IgD-negative memory B cell (primary cell): ENCODE measurements at regions not wholly inside any gene's neighbourhood (a gene's known extent, or its start where the extent isn't known, plus 50 kb on each side); places are given as distances from the start of the nearest gene placed in this dataset.
A peak's percentile ranks its signal among the peaks of the same experiment; 100 is the strongest.

Experiments used
- H3K27ac Mint-ChIP-seq, 3 donors: one replicate each; pipeline ENCODE4 v1.8.0; 2020 to 2022; ENCODE audit warnings: mild to moderate bottlenecking in 3 of 3, mixed read lengths in 3 of 3, moderate library complexity in 1 of 3
- H3K27me3 Mint-ChIP-seq: one replicate; pipeline ENCODE4 v1.8.0; 2021; ENCODE audit warnings: mixed read lengths
- H3K36me3 Mint-ChIP-seq: one replicate; pipeline ENCODE4 v1.8.0; 2020; ENCODE audit warnings: mild to moderate bottlenecking, mixed read lengths
- H3K4me1 Mint-ChIP-seq, 3 donors: one replicate each; pipeline ENCODE4 v1.8.0; 2020 to 2022; ENCODE audit warnings: mixed read lengths in 3 of 3, mild to moderate bottlenecking in 1 of 3
- H3K4me3 Mint-ChIP-seq, 4 donors: one replicate each; pipeline ENCODE4 v1.8.0; 2020 to 2022; ENCODE audit warnings: mild to moderate bottlenecking in 4 of 4, mixed read lengths in 4 of 4, moderate library complexity in 3 of 4
- H3K9me3 Mint-ChIP-seq, 3 donors: one replicate each; pipeline ENCODE4 v1.8.0; 2020 to 2021; ENCODE audit warnings: mixed read lengths in 3 of 3, mild to moderate bottlenecking in 1 of 3

DNA sequence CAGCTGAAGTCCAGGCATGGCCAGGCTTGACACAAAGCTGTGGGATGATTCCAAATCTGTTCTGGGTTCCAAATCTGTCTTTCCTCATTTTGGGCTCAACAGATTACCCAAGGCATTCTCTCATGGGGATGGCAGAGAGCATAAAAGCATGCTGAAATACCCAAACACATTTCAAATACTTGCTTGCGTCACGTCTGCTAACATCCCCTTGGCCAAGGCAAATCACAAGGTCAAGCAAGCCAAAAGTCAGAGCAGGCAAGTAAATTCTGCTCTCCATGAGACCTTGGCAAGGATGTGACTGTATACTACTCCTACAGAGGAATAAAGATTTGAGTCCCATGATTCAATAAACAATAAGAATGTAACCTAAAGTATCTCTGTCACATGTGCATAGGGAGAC is 306.7 kb downstream of the EPB41L4A start:
- H3K27ac Mint-ChIP-seq = no peak overlapping the region
- no peak overlapping the region for H3K4me3 Mint-ChIP-seq
- H3K27me3 Mint-ChIP-seq = peaks cover 4% of the 10 kb centered on the region
- no peaks in the 10 kb centered on the region for H3K9me3 Mint-ChIP-seq
- no peaks in the 10 kb centered on the region for H3K36me3 Mint-ChIP-seq
- H3K4me1 Mint-ChIP-seq = no peaks in the 10 kb centered on the region

DNA sequence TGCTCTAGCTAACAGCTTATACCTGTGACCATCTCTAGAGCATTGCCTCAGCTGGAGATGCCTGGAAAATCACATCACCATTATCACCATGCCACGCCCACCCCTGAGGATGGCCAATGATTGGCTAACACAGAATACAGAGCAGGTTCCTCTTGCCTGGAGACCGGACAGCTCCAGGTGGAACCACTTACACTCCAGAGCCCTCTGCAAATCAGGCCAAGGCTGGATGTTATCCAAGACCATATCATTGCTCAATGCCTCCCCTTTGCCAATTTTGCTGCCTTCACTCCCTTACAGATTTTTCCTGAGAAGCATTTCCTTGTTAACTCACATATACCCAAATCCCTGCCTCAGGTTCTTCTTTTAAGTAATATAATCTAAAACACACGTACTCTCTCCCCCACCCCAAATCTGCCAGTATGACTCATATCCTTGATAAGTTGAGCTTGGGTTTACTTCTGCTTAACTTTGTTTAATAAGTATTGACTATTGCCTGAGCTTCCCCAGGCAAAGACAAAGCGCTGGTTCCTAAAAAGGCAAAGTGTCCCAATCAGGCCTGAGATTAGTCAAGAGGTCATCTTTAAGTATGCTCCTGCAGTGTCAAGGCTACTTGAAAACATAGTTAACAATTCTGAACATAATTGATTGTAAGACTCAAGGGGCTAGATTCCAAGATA is 309.6 kb downstream of the EPB41L4A start:
- Mint-ChIP-seq H3K9me3 (no peaks in the 10 kb centered on the region), H3K27ac (no peak overlapping the region), H3K4me1 (no peaks in the 10 kb centered on the region), H3K27me3 (no peaks in the 10 kb centered on the region), H3K4me3 (no peak overlapping the region), H3K36me3 (no peaks in the 10 kb centered on the region)

DNA sequence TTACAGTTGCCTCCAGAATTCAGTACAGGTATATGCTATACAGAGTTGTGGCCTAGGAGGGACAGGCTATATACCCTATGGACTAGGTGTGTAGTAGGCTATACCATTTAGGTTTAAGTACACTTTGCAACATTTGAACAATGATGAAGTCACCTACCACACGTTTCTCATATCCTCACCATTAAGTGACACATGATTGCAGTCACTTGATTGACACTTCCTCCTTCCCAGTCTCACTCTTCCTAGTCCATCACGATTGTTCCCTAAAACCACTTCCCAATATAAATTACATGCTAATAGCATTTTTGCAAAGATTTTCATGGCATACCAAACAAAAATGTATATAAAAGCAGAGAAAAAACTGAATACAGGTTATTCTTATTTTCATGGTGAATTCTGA is 312.2 kb downstream of the EPB41L4A start:
- no peaks in the 10 kb centered on the region for H3K36me3 Mint-ChIP-seq
- no peaks in the 10 kb centered on the region for H3K9me3 Mint-ChIP-seq
- no peaks in the 10 kb centered on the region for H3K27me3 Mint-ChIP-seq
- H3K4me1 Mint-ChIP-seq = no peaks in the 10 kb centered on the region
- no peak overlapping the region for H3K4me3 Mint-ChIP-seq
- no peak overlapping the region for H3K27ac Mint-ChIP-seq

DNA sequence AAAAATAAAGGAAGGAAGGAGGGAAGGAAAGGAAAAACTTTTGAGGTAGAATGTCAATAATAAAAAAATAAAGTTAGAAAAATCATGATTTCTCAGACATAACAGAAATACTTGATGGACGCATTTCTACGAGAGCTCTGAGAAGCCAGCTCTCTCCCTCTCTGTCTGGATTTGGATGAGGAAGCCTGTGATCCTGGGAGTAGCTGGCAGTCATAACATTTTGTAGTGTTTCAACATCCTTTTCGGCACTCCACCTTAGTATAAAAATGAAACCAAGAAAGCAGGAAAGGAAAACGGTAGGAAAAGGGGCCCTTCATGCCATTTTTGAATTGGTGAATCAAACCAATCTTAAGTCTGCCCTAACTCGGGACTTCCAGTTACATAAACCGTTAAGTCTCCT is 321.3 kb downstream of the EPB41L4A start:
- H3K4me3 Mint-ChIP-seq = no peak overlapping the region
- no peaks in the 10 kb centered on the region for H3K36me3 Mint-ChIP-seq
- peaks cover 0 to 5% (median 0%) of the 10 kb centered on the region in 3 donors for H3K9me3 Mint-ChIP-seq
- no peaks in the 10 kb centered on the region for H3K4me1 Mint-ChIP-seq
- peak overlapping the region in 1 of 3 donors; percentile 71 for H3K27ac Mint-ChIP-seq
- H3K27me3 Mint-ChIP-seq = no peaks in the 10 kb centered on the region

DNA sequence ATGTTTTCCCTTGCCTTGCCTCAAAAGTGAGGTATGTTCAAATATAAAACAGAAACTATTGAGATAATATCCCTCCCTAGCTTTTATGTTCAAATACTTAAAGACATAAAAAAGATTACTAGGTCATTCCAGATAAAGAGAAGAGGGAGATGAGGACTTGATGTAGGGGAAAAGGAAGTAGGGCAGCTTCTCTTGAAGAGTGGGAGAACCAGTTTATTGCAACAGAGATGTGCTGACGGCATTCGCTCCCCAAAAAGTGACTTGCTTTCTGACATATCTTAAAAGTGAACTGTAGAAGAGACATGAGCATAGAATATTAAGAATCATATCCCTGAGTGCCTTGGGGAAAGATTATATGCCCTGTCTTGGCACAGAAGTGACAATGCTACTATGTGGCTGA is 330.2 kb upstream of the NREP start:
- no peaks in the 10 kb centered on the region for H3K4me1 Mint-ChIP-seq
- H3K4me3 Mint-ChIP-seq = no peak overlapping the region
- peaks cover 2% of the 10 kb centered on the region for H3K36me3 Mint-ChIP-seq
- no peak overlapping the region for H3K27ac Mint-ChIP-seq
- no peaks in the 10 kb centered on the region for H3K27me3 Mint-ChIP-seq
- H3K9me3 Mint-ChIP-seq = peaks cover 0 to 3% (median 0%) of the 10 kb centered on the region in 3 donors

DNA sequence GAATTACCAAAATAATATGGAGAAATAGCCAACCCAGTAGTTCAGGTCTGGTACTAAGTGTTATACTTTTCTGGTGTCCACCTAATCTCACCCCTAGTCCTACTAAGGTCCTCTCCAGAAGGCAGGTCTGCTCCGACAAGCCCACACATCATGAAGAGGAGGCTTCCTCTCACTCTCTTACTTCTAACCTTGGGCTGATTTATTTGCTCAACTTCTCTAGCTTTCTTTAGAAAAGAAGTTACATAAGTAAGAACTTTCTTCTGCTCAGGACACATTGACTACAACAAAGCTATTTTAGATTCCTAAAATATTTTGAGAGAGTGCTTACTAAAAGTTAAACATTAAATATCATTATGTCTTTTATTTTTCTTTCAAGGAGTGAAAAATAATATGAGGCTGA is 329.7 kb upstream of the NREP start:
- peaks cover 2% of the 10 kb centered on the region for H3K36me3 Mint-ChIP-seq
- peaks cover 0 to 3% (median 0%) of the 10 kb centered on the region in 3 donors for H3K9me3 Mint-ChIP-seq
- H3K27ac Mint-ChIP-seq = no peak overlapping the region
- no peaks in the 10 kb centered on the region for H3K27me3 Mint-ChIP-seq
- H3K4me3 Mint-ChIP-seq = no peak overlapping the region
- H3K4me1 Mint-ChIP-seq = no peaks in the 10 kb centered on the region

DNA sequence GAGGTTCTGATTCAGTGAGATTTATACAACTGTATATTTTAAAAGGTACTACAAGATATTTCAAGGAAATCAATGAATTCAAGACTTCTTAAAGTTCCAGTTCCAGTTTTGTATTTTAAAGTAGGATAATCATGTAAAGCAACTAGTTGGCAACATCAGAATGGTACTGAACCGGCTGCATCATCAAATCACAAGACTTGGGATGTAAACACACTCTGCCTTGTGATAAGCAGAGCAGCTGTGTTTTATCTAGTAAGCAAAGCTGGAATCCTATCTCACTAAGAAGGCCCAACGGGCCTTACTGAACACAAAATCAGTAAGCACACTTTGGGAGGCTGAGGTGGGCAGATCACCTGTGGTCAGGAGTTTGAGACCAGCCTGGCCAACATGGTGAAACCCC is 327.2 kb upstream of the NREP start:
- peaks cover 0 to 3% (median 3%) of the 10 kb centered on the region in 3 donors for H3K9me3 Mint-ChIP-seq
- peaks cover 2% of the 10 kb centered on the region for H3K36me3 Mint-ChIP-seq
- H3K4me3 Mint-ChIP-seq = no peak overlapping the region
- no peaks in the 10 kb centered on the region for H3K4me1 Mint-ChIP-seq
- H3K27me3 Mint-ChIP-seq = no peaks in the 10 kb centered on the region
- H3K27ac Mint-ChIP-seq = no peak overlapping the region

DNA sequence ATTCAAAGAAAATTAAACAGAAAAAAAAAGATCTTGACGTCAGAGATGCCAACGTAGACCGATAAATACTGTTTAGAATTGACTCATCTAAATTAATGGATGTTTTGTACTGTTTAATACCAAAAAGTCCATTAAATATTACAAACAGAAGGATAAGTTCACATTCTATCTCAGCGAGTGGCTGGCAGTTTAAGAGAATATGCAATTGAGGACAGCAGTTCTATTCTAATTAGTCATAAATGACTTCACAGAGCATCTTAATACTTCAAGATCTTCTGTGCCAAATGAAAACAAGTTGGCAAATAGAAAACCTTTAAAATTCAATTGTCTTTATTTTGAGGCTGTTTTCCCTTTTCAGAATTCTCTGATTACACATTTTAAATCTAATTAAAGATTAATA is 326.6 kb upstream of the NREP start:
- Mint-ChIP-seq H3K4me3 (no peak overlapping the region), H3K9me3 (peaks cover 0 to 3% (median 3%) of the 10 kb centered on the region in 3 donors), H3K4me1 (no peaks in the 10 kb centered on the region), H3K36me3 (peaks cover 2% of the 10 kb centered on the region), H3K27ac (no peak overlapping the region), H3K27me3 (no peaks in the 10 kb centered on the region)

DNA sequence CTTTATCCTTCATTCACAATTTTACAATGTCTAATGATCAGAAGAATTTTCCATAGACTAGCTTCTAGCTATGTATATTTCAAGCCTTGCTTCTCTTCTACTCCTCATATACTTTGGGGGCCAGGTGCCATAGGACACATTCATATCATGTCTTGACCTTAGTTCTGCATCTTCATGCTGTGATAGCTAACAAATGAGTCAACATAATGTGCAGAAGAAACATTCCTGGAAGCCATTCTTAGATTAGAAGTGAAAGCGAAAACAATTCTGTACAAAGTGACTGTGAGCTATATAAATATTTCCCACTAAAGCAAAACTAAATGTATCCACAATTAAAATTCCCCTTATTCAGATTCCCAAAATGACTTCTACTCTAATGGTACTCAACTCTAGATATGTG is 320.2 kb upstream of the NREP start:
- Mint-ChIP-seq H3K9me3 (peaks cover 0 to 3% (median 3%) of the 10 kb centered on the region in 3 donors), H3K27me3 (no peaks in the 10 kb centered on the region), H3K36me3 (no peaks in the 10 kb centered on the region), H3K4me3 (no peak overlapping the region), H3K4me1 (peaks cover 0 to 3% (median 2%) of the 10 kb centered on the region in 3 donors), H3K27ac (no peak overlapping the region)

DNA sequence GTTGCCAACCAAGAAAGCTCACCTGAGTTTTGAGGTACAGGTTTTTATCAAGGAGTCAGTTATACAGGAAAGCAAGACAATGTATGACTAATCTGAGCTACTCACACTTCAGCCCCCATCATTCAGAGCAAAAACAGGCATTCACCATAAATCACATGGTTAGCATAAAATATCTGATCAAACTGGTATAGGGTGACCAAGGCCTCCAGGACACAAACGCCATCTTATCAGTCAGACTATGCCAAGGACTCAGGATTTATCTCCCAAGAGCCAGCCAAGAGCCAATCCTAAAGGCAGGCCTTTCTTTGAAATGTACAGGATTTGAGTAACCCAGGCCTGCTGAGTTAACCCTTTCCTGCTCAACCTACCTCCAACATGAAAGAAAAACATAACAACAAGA is 313.0 kb upstream of the NREP start:
- H3K27me3 Mint-ChIP-seq = no peaks in the 10 kb centered on the region
- H3K4me3 Mint-ChIP-seq = no peak overlapping the region
- no peaks in the 10 kb centered on the region for H3K36me3 Mint-ChIP-seq
- no peak overlapping the region for H3K27ac Mint-ChIP-seq
- no peaks in the 10 kb centered on the region for H3K9me3 Mint-ChIP-seq
- peaks cover 0 to 4% (median 0%) of the 10 kb centered on the region in 3 donors for H3K4me1 Mint-ChIP-seq

DNA sequence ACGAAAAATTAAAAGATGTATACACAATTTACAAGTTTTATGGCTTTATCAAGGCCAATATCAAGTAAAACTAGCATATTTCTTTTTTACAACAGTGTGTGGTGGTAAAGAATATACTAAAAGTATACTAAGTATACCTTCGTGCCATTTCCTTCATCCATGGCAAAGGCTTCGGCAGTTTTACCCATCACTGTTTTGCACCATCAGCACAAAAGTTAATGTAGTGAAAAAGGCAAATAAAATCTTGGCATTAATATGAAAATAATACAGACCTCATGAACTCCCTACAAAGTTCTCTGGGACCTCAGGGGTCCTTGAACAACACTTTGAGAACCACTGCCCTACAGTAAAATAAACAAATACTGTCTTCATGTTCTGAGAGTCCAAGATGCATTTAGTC is 312.3 kb upstream of the NREP start:
- no peak overlapping the region for H3K27ac Mint-ChIP-seq
- no peaks in the 10 kb centered on the region for H3K36me3 Mint-ChIP-seq
- no peaks in the 10 kb centered on the region for H3K27me3 Mint-ChIP-seq
- H3K4me3 Mint-ChIP-seq = no peak overlapping the region
- H3K9me3 Mint-ChIP-seq = no peaks in the 10 kb centered on the region
- H3K4me1 Mint-ChIP-seq = peaks cover 0 to 4% (median 0%) of the 10 kb centered on the region in 3 donors

DNA sequence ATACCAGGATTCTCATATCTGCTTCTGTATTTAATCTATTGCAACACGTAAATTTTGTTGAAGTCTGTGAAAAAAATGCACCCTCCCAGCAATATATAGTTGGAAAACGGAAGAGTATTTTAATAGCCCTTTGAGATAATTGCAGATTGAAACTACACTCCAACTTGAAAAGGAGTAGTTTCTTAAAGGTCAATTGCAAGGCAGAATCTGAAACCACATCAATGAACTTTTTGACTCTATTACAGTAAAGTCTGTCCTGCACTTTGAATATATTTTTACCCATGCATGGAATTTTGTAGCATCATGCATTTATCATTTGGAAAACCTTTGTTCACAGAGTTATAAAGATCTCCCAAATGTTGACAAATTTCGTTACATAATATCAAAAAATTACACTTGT is 311.6 kb upstream of the NREP start:
- no peak overlapping the region for H3K27ac Mint-ChIP-seq
- H3K4me3 Mint-ChIP-seq = no peak overlapping the region
- peaks cover 0 to 4% (median 0%) of the 10 kb centered on the region in 3 donors for H3K4me1 Mint-ChIP-seq

DNA sequence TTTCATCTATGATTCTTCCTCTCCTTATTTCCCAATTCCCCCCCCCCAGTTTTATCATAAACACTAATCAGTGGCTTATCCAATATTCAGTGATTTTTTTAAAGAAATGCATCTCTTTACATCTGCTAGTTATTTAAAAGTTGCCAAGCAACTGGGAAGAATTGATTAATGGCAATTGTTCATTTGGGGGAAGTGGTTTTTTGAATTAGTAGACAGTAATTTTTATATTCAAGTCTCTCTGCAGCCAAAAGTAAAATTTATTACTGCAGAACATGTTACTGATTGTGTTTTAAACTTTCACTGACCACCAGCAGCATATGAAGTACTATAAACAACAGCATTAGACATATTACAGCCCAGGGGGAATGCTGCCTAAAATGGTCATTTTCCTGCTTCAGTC is 308.8 kb upstream of the NREP start:
- Mint-ChIP-seq H3K4me3 (no peak overlapping the region), H3K9me3 (no peaks in the 10 kb centered on the region), H3K27ac (no peak overlapping the region), H3K36me3 (no peaks in the 10 kb centered on the region), H3K4me1 (peaks cover 0 to 4% (median 0%) of the 10 kb centered on the region in 3 donors), H3K27me3 (no peaks in the 10 kb centered on the region)

More for the DNA sequence above, 311.6 kb upstream of the NREP start:
- H3K9me3 Mint-ChIP-seq = no peaks in the 10 kb centered on the region
- no peaks in the 10 kb centered on the region for H3K36me3 Mint-ChIP-seq
- H3K27me3 Mint-ChIP-seq = no peaks in the 10 kb centered on the region

DNA sequence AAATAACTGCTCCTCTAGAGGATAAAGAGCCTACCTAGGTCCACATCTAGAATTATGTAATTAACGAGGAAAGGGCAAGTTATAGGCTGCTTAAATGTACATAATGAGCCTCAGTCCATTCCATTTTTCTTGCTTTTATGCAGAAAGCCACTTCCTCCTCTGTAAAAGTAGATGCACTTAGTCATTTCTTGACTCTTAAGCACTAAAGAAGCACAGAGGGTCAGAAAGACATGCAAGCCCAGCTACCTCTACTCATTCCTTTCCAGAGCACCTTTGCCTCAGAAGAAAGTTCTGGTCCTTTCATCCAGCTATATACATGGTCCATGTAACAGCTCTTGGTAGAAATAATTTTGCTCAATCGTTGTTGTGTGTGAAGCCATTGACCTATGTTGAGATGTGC is 308.0 kb upstream of the NREP start:
- no peak overlapping the region for H3K27ac Mint-ChIP-seq
- H3K4me1 Mint-ChIP-seq = peaks cover 0 to 4% (median 0%) of the 10 kb centered on the region in 3 donors
- H3K27me3 Mint-ChIP-seq = no peaks in the 10 kb centered on the region
- H3K4me3 Mint-ChIP-seq = no peak overlapping the region
- H3K36me3 Mint-ChIP-seq = no peaks in the 10 kb centered on the region
- no peaks in the 10 kb centered on the region for H3K9me3 Mint-ChIP-seq

DNA sequence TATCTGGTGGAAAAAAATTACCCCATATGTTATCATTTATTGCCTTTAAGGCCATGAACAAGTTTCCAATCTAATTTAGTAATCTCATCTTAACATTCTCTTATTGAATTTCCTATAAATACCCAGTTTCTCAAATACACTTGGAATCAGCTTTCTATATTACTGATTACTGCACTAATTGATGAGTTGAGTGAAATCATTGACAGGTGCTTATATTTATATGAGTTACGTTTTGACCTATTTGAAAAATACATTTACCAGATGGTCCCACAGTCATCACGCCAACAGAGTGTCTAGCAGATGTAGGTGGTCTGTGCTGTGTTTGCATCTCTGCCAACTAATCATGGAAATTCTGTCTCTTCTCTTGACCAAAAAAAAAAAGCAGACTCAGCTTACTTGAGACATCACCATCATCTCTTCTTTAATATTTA is 307.3 kb upstream of the NREP start:
- no peak overlapping the region for H3K27ac Mint-ChIP-seq
- H3K9me3 Mint-ChIP-seq = no peaks in the 10 kb centered on the region
- no peaks in the 10 kb centered on the region for H3K27me3 Mint-ChIP-seq
- H3K4me1 Mint-ChIP-seq = peaks cover 0 to 4% (median 0%) of the 10 kb centered on the region in 3 donors
- no peaks in the 10 kb centered on the region for H3K36me3 Mint-ChIP-seq
- no peak overlapping the region for H3K4me3 Mint-ChIP-seq

DNA sequence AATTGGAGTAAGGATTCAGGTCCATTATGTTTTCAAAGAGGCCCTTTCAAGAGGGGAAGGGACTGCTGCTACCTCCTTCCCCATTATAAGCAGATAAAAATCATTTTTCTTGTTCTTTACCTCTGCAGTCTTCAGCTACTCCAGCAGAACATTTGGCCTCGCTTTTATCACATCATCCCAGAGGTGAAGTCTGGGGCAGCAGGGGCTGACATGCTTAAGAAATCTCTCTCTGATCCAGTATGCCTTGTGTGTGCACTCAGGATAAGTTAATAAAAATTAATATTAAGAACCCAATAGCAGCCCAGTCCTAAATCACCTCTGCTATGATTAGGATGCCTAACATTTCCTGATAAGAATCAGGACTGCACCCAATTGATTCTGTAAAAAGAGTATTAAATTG is 306.9 kb upstream of the NREP start:
- no peak overlapping the region for H3K4me3 Mint-ChIP-seq
- no peaks in the 10 kb centered on the region for H3K9me3 Mint-ChIP-seq
- H3K27me3 Mint-ChIP-seq = peaks cover under 1% of the 10 kb centered on the region
- no peak overlapping the region for H3K27ac Mint-ChIP-seq
- peaks cover 0 to 4% (median 0%) of the 10 kb centered on the region in 3 donors for H3K4me1 Mint-ChIP-seq
- no peaks in the 10 kb centered on the region for H3K36me3 Mint-ChIP-seq
